NCI-H345 treated with DMSO at 0.1 percent for 48 hours (cell line): ENCODE measurements at regions not wholly inside any gene's neighbourhood (a gene's known extent, or its start where the extent isn't known, plus 50 kb on each side); places are given as distances from the start of the nearest gene placed in this dataset.
"Not testable (repeated sequence)": the region's sequence is repeated elsewhere in the genome, so short reads cannot be mapped to it uniquely, and the experiment has no call there.

Experiments
- DNase-seq: peaks from one replicate; lab custom pipeline; 2025; ENCODE audit not compliant: unreplicated experiment; lab: John Stamatoyannopoulos, UW

GRCh38 chr3:176219970-176220369 is 977.3 kb downstream of the TBL1XR1 start:
- no peak for DNase-seq

GRCh38 chr3:176214758-176215157 is 982.5 kb downstream of the TBL1XR1 start:
- no peak for DNase-seq

- not testable (repeated sequence) for DNase-seq
These were observed 984.0 kb downstream of the TBL1XR1 start for GRCh38 chr3:176213314-176213713.

- DNase-seq: no peak
These were observed 988.4 kb downstream of the TBL1XR1 start for GRCh38 chr3:176208915-176209314.

GRCh38 chr3:176208283-176208682 is 989.0 kb downstream of the TBL1XR1 start:
- no peak for DNase-seq

- no peak for DNase-seq
These were observed 990.5 kb downstream of the TBL1XR1 start for GRCh38 chr3:176206809-176207208.

GRCh38 chr3:176202652-176203051 is 994.6 kb downstream of the TBL1XR1 start:
- DNase-seq: no peak

- no peak for DNase-seq
These were observed 1004.1 kb downstream of the TBL1XR1 start for GRCh38 chr3:176193032-176193730.

GRCh38 chr3:176190755-176191154 is 1006.5 kb downstream of the TBL1XR1 start:
- no peak for DNase-seq

- DNase-seq: no peak
These were observed 1014.1 kb downstream of the TBL1XR1 start for GRCh38 chr3:176183181-176183580.

- no peak for DNase-seq
These were observed 1023.2 kb downstream of the TBL1XR1 start for GRCh38 chr3:176174060-176174459.

- DNase-seq: no peak
These were observed 1024.8 kb downstream of the TBL1XR1 start for GRCh38 chr3:176172492-176172891.

- DNase-seq: no peak
These were observed 1030.0 kb downstream of the TBL1XR1 start for GRCh38 chr3:176167272-176167671.

- no peak for DNase-seq
These were observed 1036.3 kb downstream of the TBL1XR1 start for GRCh38 chr3:176160997-176161396.

- no peak for DNase-seq
These were observed 1037.5 kb downstream of the TBL1XR1 start for GRCh38 chr3:176159796-176160195.

- DNase-seq: no peak
These were observed 1042.3 kb downstream of the TBL1XR1 start for GRCh38 chr3:176155012-176155411.

GRCh38 chr3:176149567-176149966 is 1047.7 kb downstream of the TBL1XR1 start:
- DNase-seq: no peak

GRCh38 chr3:176147251-176147650 is 1050.0 kb downstream of the TBL1XR1 start:
- DNase-seq: peak; percentile 89

- no peak for DNase-seq
These were observed 1055.4 kb downstream of the TBL1XR1 start for GRCh38 chr3:176141837-176142236.

- DNase-seq: no peak
These were observed 1076.8 kb downstream of the TBL1XR1 start for GRCh38 chr3:176120507-176120906.

- DNase-seq: no peak
These were observed 1077.5 kb downstream of the TBL1XR1 start for GRCh38 chr3:176119826-176120225.

- no peak for DNase-seq
These were observed 1090.9 kb downstream of the TBL1XR1 start for GRCh38 chr3:176106380-176106779.

- DNase-seq: no peak
These were observed 1100.3 kb downstream of the TBL1XR1 start for GRCh38 chr3:176097027-176097426.
